ENCODE measurements at regions not wholly inside any gene's neighbourhood (a gene's known extent, or its start where the extent isn't known, plus 50 kb on each side); places are given as distances from the start of the nearest gene placed in this dataset.
A peak's percentile ranks its signal among the peaks of the same experiment; 100 is the strongest.

DNA sequence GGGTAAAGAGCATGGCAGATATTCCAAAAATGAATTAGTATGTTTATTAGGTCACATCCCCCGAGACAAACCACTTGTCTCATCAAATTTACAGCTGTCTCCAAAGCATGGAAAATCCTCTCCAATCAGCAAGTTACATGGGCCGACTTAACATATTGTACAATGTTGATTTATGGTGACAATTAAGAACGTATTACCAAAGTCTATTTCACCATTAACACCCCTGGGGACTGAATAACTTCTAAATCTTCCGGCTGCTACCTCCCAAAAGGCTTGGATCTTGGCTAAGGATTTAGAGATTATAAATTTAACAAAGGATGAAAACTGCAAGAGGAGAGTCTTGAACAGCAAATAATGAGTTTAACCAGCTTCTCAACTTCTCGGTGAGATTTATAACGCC, 311.9 kb downstream of the NPIPA8 start:
- H3K36me3 Mint-ChIP-seq: no peaks in the 10 kb centered on the region
- no peaks in the 10 kb centered on the region for H3K4me1 Mint-ChIP-seq
- peaks cover 12 to 17% (median 14%) of the 10 kb centered on the region in 3 donors for H3K27me3 Mint-ChIP-seq
- ATAC-seq (ENCODE audit: low read depth in 2 of 2) (no peak), DNase-seq (no peak)
- no peak overlapping the region for H3K4me3 Mint-ChIP-seq
- H3K9me3 Mint-ChIP-seq: peaks cover 0 to 4% (median 0%) of the 10 kb centered on the region in 7 donors
- no peak overlapping the region for H3K27ac Mint-ChIP-seq

DNA sequence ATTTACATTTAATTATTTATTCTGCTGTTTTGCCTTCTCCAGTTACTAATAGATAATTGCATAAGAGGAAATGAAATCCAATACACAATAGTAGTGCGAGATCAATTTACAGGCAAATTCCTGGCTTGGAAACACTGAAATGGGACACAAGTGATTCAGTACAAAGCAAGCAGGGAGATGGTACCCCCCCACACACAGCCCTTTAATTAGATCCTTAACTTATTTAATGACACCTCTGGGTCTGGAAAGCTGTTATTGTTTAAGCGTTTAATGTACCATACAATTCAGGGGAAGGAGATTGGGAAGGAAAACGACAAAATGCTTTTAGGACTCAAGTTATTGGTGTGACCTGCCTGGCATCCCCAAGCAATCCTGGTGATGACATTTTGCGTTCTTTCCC, 318.2 kb downstream of the NPIPA8 start:
- no peak for DNase-seq
- H3K4me1 Mint-ChIP-seq: no peaks in the 10 kb centered on the region
- H3K36me3 Mint-ChIP-seq: no peaks in the 10 kb centered on the region
- peaks cover 0 to 8% (median 6%) of the 10 kb centered on the region in 3 donors for H3K27me3 Mint-ChIP-seq
- peaks cover 0 to under 1% (median 0%) of the 10 kb centered on the region in 7 donors for H3K9me3 Mint-ChIP-seq
- no peak overlapping the region for H3K4me3 Mint-ChIP-seq
- no peak for ATAC-seq (ENCODE audit: low read depth in 2 of 2)
- no peak overlapping the region for H3K27ac Mint-ChIP-seq

DNA sequence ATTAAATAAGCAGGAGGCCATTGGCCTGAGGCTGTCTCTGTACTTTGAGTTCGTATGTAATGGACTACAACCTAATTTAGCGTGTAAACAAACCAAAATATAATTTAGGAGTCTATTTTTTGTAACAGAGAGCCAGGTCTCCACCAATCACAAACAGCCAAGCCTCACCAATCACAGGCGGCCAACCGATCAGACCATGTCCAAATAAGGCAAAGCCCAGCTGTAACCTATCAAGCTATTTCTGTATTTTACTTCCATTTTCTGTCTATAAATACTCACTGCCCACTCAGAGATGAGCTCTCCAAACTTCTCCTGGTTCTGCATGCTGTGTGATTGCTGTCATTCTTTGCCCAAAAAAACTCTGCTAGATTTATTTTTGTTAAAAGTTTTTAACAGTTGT, 322.7 kb downstream of the NPIPA8 start:
- peaks cover 0 to 5% (median 0%) of the 10 kb centered on the region in 3 donors for H3K27me3 Mint-ChIP-seq
- DNase-seq (no peak), ATAC-seq (ENCODE audit: low read depth in 2 of 2) (no peak)
- peaks cover 0 to 11% (median 2%) of the 10 kb centered on the region in 7 donors for H3K9me3 Mint-ChIP-seq
- H3K27ac Mint-ChIP-seq: no peak overlapping the region
- H3K4me1 Mint-ChIP-seq: no peaks in the 10 kb centered on the region
- no peak overlapping the region for H3K4me3 Mint-ChIP-seq
- H3K36me3 Mint-ChIP-seq: no peaks in the 10 kb centered on the region

DNA sequence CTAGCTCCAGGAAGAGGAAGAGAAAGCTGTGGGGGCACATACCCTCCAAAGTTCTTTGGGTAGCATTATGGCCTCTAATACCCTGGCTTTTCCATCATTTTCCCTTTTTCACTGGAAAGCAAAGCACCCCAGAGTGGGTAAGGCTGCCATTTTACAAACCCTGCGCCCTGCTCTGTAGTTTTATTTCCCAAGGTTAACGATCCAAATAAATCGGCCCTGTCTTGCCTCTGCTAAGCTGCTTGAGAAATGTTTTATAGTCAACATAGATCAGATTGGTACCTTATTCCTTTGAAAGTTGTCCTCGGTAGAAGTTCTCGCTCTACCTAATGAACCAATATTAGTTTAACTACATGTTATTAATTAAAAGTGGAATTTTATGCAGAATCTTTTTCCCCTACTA, 328.2 kb downstream of the NPIPA8 start:
- peaks cover 0 to 11% (median 4%) of the 10 kb centered on the region in 7 donors for H3K9me3 Mint-ChIP-seq
- no peak overlapping the region for H3K27ac Mint-ChIP-seq
- peaks cover 0 to 12% (median 9%) of the 10 kb centered on the region in 3 donors for H3K27me3 Mint-ChIP-seq
- H3K4me3 Mint-ChIP-seq: no peak overlapping the region
- H3K4me1 Mint-ChIP-seq: no peaks in the 10 kb centered on the region
- DNase-seq: no peak
- no peaks in the 10 kb centered on the region for H3K36me3 Mint-ChIP-seq
- no peak for ATAC-seq (ENCODE audit: low read depth in 2 of 2)

DNA sequence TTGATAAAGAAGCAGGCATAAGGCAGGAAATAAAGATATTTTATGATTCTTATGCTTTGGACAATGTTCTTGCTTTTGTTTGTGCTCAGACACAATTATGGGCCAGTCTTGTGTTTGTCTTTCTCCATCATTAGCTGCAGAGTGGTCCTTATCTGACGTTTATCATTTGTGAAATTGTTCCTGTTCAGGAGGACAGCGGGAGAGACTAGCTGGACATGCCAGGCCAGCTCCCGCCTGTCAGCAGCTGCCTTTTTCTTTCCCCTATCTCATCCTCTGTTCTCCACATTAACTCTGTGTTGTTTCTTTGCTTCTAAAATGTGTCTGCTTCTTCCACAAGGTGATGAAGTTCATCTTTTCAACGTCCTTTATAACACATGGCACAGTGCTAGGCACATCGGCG, 333.5 kb downstream of the NPIPA8 start:
- Mint-ChIP-seq H3K36me3 (no peaks in the 10 kb centered on the region), H3K4me3 (no peak overlapping the region), H3K9me3 (peaks cover 0 to 5% (median 0%) of the 10 kb centered on the region in 7 donors), H3K27me3 (peaks cover 0 to 13% (median 12%) of the 10 kb centered on the region in 3 donors), H3K27ac (no peak overlapping the region), H3K4me1 (no peaks in the 10 kb centered on the region)
- DNase-seq: no peak
- ATAC-seq (ENCODE audit: low read depth in 2 of 2): no peak

DNA sequence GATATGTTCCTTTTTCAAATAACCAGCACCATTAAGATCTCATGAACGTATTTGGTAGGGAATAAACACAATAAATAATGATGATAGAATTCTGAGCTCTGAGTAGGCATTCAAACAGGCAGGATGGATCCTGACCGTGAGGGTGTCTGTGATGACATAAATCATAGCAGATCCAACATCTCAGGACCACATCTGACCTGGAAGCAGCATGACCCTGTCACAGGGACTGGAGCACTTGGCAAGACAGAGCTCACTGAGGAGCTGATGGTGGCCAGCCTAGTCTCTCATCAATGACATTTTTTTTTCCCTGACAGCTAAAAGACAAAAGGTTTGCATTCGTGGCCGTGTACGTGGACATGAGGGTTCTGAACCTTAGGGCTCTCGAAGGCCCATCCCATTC, 337.5 kb downstream of the NPIPA8 start:
- no peak for DNase-seq
- H3K27ac Mint-ChIP-seq: no peak overlapping the region
- peaks cover 12 to 22% (median 17%) of the 10 kb centered on the region in 3 donors for H3K27me3 Mint-ChIP-seq
- H3K4me1 Mint-ChIP-seq: no peaks in the 10 kb centered on the region
- H3K9me3 Mint-ChIP-seq: peaks cover 0 to 4% (median 0%) of the 10 kb centered on the region in 7 donors
- no peak overlapping the region for H3K4me3 Mint-ChIP-seq
- H3K36me3 Mint-ChIP-seq: no peaks in the 10 kb centered on the region
- no peak for ATAC-seq (ENCODE audit: low read depth in 2 of 2)

DNA sequence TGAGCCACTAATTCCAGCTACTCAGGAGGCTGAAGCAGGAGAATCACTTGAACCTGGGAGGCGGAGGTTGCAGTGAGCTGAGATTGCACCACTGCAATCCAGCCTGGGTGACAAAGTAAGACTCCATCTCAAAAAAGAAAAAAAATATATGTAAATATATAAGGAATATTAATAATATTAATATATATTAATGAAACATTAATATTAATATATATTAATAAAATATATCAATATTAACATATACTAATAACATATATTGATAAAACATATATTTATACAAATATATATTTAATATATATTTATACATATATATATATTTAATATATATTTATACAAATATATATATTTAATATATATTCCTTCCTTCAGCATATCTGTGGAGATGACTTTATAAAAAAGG, 338.0 kb downstream of the NPIPA8 start:
- DNase-seq (no peak), ATAC-seq (ENCODE audit: low read depth in 2 of 2) (no peak)
- Mint-ChIP-seq H3K9me3 (peaks cover 0 to 3% (median 0%) of the 10 kb centered on the region in 7 donors), H3K4me1 (no peaks in the 10 kb centered on the region), H3K27me3 (peaks cover 13 to 24% (median 13%) of the 10 kb centered on the region in 3 donors), H3K36me3 (no peaks in the 10 kb centered on the region), H3K27ac (no peak overlapping the region), H3K4me3 (no peak overlapping the region)

DNA sequence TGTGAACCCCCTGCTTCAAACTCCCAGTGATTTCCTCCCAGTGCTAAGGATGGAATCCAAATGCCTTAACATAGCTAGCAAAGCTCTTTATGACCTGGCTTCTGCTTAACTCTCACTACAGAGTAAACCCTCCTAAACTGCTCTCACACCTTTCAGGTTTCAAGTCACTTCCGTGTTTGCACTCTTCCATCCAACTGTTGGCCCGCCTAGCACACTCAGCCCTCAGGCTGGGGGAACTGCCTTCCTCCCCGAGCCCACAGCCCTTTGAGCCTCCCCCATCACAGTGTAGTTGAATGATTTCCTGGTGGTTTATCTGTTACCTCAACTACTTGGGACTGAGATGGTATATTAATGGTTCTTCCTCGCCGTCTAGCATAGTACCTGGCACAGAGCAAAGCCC, 342.5 kb downstream of the NPIPA8 start:
- DNase-seq (no peak), ATAC-seq (ENCODE audit: low read depth in 2 of 2) (no peak)
- H3K27me3 Mint-ChIP-seq: peaks cover 30 to 36% (median 30%) of the 10 kb centered on the region in 3 donors
- no peak overlapping the region for H3K4me3 Mint-ChIP-seq
- H3K36me3 Mint-ChIP-seq: no peaks in the 10 kb centered on the region
- peak overlapping the region in 1 of 6 donors; percentile 16 for H3K27ac Mint-ChIP-seq
- H3K4me1 Mint-ChIP-seq: peaks cover 0 to 4% (median 4%) of the 10 kb centered on the region in 3 donors
- H3K9me3 Mint-ChIP-seq: peaks cover 0 to 5% (median 0%) of the 10 kb centered on the region in 7 donors

DNA sequence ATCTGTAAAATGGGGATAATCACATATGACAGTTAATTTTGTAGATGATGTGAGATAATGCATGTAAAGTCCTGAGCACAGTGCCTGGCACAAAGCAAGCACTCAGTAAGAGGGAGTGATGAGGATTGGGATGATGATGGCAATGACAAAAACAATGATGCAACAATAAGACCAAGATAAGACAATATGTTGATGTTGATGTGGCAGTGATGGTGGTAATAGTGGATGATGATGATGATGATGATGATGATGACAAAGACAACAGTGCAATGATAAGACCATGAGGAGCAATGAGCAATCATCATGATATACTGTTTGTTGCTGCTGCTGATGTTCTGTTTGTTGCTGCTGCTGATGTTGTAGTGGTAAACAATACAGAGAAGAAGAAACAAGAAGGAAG, 344.1 kb downstream of the NPIPA8 start:
- H3K36me3 Mint-ChIP-seq: no peaks in the 10 kb centered on the region
- DNase-seq (no peak), ATAC-seq (ENCODE audit: low read depth in 2 of 2) (no peak)
- H3K4me3 Mint-ChIP-seq: no peak overlapping the region
- no peak overlapping the region for H3K27ac Mint-ChIP-seq
- H3K27me3 Mint-ChIP-seq: peaks cover 26 to 36% (median 30%) of the 10 kb centered on the region in 3 donors
- peaks cover 0 to 5% (median 0%) of the 10 kb centered on the region in 7 donors for H3K9me3 Mint-ChIP-seq
- H3K4me1 Mint-ChIP-seq: peaks cover 0 to 6% (median 4%) of the 10 kb centered on the region in 3 donors

DNA sequence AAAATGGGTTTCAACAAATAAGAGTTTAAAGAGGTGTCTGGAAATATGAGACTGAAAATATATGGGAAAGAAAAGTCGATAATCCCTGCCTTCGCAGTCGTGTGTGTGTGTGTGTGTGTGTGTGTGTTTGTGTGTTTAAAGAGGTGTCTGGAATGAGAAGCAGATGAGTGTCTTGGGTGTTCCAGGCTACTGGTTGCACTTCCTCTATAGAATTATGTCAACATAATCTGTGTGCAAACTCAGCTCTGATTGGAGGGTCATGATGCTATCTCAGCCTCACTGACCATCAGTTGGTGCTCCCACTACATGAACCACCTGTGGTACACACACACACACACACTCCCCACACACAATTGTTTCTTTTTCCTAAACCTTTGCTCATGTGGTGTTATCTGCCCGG, 347.3 kb downstream of the NPIPA8 start:
- DNase-seq (no peak), ATAC-seq (ENCODE audit: low read depth in 2 of 2) (no peak)
- Mint-ChIP-seq H3K27me3 (peaks cover 22 to 37% (median 24%) of the 10 kb centered on the region in 3 donors), H3K36me3 (no peaks in the 10 kb centered on the region), H3K4me3 (no peak overlapping the region), H3K27ac (no peak overlapping the region), H3K4me1 (peaks cover 0 to 6% (median 4%) of the 10 kb centered on the region in 3 donors), H3K9me3 (peaks cover 0 to 5% (median 0%) of the 10 kb centered on the region in 7 donors)

DNA sequence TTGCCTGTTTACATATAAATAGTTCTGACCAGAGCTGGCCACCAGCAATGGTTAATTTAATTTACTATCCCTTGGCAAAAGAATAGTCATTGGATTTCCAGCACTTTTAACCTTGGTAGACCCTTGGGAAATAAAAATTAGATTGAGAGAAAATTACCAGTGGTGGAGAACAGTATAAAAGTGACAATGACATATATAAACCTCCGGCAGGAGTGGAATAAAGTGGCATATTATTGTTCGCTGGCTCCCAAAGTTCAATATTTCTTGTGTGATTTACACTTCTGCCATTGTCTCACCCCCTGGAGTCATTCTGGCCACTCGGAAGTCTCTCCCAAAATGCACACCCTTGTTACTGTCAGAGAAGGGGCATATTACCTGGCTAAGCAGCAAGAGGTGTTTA, 347.7 kb downstream of the NPIPA8 start:
- H3K36me3 Mint-ChIP-seq: no peaks in the 10 kb centered on the region
- peak overlapping the region in 1 of 6 donors; percentile 64 for H3K27ac Mint-ChIP-seq
- peaks cover 18 to 37% (median 27%) of the 10 kb centered on the region in 3 donors for H3K27me3 Mint-ChIP-seq
- ATAC-seq (ENCODE audit: low read depth in 2 of 2) (no peak), DNase-seq (no peak)
- no peak overlapping the region for H3K4me3 Mint-ChIP-seq
- H3K4me1 Mint-ChIP-seq: peaks cover 0 to 6% (median 4%) of the 10 kb centered on the region in 3 donors
- peaks cover 0 to 5% (median 0%) of the 10 kb centered on the region in 7 donors for H3K9me3 Mint-ChIP-seq

DNA sequence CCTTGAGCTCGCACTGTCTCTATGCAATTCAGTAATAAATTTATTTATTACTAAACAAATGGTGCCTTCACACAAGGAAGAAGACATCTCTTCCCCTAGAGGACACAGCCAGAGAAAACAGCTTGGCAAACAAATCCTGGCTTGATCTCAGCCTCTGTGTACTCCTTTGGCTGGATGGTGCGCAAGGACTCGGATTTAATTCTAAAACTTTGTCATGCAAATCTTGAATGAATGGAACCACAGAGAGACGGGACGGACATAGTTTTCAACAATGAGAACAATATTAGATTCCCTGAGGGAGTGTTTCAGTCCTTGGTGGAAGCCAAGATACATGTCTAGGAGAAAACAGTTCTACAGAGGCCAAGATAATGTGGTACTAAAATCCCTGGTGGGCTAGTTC, 349.5 kb downstream of the NPIPA8 start:
- ATAC-seq (ENCODE audit: low read depth in 2 of 2) (no peak), DNase-seq (no peak)
- Mint-ChIP-seq H3K27ac (no peak overlapping the region), H3K27me3 (peaks cover 13 to 27% (median 24%) of the 10 kb centered on the region in 3 donors), H3K9me3 (no peaks in the 10 kb centered on the region), H3K4me3 (no peak overlapping the region), H3K4me1 (peaks cover 0 to 6% (median 4%) of the 10 kb centered on the region in 3 donors), H3K36me3 (no peaks in the 10 kb centered on the region)

DNA sequence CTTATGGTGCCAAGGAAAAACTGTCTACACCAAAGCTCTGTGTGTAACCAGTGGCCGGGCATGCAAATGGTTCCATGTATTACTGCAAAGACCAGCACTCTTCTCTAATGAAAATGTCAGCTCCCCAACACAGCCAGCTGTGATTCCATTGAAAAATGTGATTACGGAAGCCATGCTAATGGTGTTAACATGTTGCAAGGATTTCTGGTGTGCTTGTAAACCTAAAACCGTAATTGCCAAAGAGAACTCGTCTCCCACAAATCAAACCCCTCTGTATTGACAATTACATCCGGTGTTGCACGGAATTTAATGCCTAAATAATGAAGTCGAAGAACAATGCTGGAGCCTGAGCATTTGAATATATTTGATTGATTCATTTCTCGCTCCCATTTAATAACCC, 351.7 kb downstream of the NPIPA8 start:
- no peak overlapping the region for H3K27ac Mint-ChIP-seq
- peaks cover 0 to 6% (median 4%) of the 10 kb centered on the region in 3 donors for H3K4me1 Mint-ChIP-seq
- DNase-seq (no peak), ATAC-seq (ENCODE audit: low read depth in 2 of 2) (no peak)
- no peaks in the 10 kb centered on the region for H3K9me3 Mint-ChIP-seq
- H3K27me3 Mint-ChIP-seq: peaks cover 13 to 21% (median 16%) of the 10 kb centered on the region in 3 donors
- no peak overlapping the region for H3K4me3 Mint-ChIP-seq
- H3K36me3 Mint-ChIP-seq: no peaks in the 10 kb centered on the region

DNA sequence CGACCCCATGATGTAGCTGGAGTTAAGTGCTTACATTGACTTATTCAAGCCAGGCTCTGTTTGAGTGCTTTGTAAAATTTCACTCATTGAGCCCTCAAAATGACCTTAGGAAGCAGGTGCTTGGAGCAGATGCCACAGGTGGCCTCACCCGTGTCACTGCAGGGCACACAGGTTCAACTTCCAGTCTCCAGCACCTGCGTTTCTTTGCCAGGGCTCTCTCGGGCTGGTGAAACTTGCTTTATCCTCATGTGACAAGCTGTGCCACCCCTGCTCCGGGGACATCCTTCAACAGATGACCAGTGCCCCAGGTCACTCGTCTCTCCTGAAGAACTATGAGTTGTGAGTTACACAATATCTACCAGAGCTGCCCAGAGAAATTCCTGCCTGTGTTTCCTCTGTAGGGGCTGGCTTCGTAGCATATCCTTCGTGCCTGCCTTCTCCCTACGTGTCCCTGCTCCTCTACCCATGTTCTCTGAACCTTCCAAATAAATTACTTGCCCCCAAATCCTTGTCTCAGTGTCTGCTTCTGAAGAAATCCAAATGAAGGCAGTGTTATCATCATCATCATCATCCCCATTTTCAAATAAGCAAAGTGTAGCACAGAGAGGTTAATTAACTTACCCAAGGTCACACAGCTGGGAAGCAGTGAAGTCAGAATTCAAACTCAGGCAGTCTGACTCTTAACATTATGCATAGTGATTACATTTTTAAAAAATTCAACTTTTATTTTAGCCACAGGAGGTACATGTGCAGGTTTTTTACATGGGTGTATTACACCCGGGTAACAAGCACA, 352.5 kb downstream of the NPIPA8 start:
- Mint-ChIP-seq H3K36me3 (no peaks in the 10 kb centered on the region), H3K27me3 (peaks cover 8 to 15% (median 10%) of the 10 kb centered on the region in 3 donors), H3K27ac (no peak overlapping the region), H3K4me3 (no peak overlapping the region), H3K9me3 (peaks cover 0 to 2% (median 0%) of the 10 kb centered on the region in 7 donors), H3K4me1 (peaks cover 0 to 2% (median 0%) of the 10 kb centered on the region in 3 donors)
- ATAC-seq (ENCODE audit: low read depth in 2 of 2) (no peak), DNase-seq (no peak)
